ENCODE measurements at regions not wholly inside any gene's neighbourhood (a gene's known extent, or its start where the extent isn't known, plus 50 kb on each side); places are given as distances from the start of the nearest gene placed in this dataset.
"Not testable (repeated sequence)": the region's sequence is repeated elsewhere in the genome, so short reads cannot be mapped to it uniquely, and the experiment has no call there.

- TF ChIP-seq ZNF274 (IDR thresholded peaks at IDR 0.05; ENCODE audit: borderline replicate concordance, extremely low read depth, low read length) (no peak), CHD2 (IDR thresholded peaks at IDR 0.05; ENCODE audit: low read length) (no peak), E2F6 (IDR thresholded peaks at IDR 0.05) (no peak), TAF1 (IDR thresholded peaks at IDR 0.05; ENCODE audit: low read depth, low read length) (no peak), RFX5 (IDR thresholded peaks at IDR 0.05; ENCODE audit: borderline replicate concordance, low read depth, low read length) (no peak), YY1 (IDR thresholded peaks at IDR 0.05; ENCODE audit: low read depth, low read length) (no peak), ASH2L (IDR thresholded peaks at IDR 0.05; ENCODE audit: low read length) (no peak), JUND (IDR thresholded peaks at IDR 0.05; ENCODE audit: low read length) (no peak), CTBP2 (IDR thresholded peaks at IDR 0.05; ENCODE audit: borderline replicate concordance, insufficient read depth, insufficient read length, low read length) (no peak), SP1 (IDR thresholded peaks at IDR 0.05; ENCODE audit: low read depth, low read length) (no peak)
These were observed 114.8 kb upstream of the ZNF236 start (continued) for GRCh38 chr18:76707534-76707933.

- H2AFZ ChIP-seq (ENCODE audit: low read length); H3K56ac ChIP-seq (replicated peaks; ENCODE audit: insufficient read length, low read depth, low read length); H3K4ac ChIP-seq (replicated peaks; ENCODE audit: insufficient read length, low read depth, low read length); H4K8ac ChIP-seq (ENCODE audit: extremely low read depth, insufficient read depth, low read length); H2BK120ac ChIP-seq (replicated peaks; ENCODE audit: low read depth, low read length); H4K20me1 ChIP-seq (replicated peaks in 1 of 2; ENCODE audit: control insufficient read depth in 1 of 2, insufficient read depth in 2 of 2, low read length in 2 of 2); DNase-seq (ENCODE audit: low read depth in 1 of 2, low spot score in 2 of 2); H3K27me3 ChIP-seq (replicated peaks in 1 of 4; ENCODE audit: control insufficient read depth in 3 of 4, extremely low read depth in 1 of 4, insufficient read depth in 3 of 4, low read length in 3 of 4); H3K79me2 ChIP-seq (ENCODE audit: control insufficient read depth in 1 of 2, insufficient read depth in 2 of 2, low read length in 2 of 2); FAIRE-seq; H3K9ac ChIP-seq (replicated peaks in 1 of 4; ENCODE audit: extremely low read depth in 1 of 4, low read depth in 3 of 4, low read length in 3 of 4); H3K23me2 ChIP-seq (ENCODE audit: low read depth, low read length); H3K27ac ChIP-seq (ENCODE audit: low read depth, low read length); H3K4me3 ChIP-seq (ENCODE audit: extremely low read depth in 1 of 4, insufficient read depth in 2 of 4, low read depth in 3 of 4, low read length in 4 of 4); H4K91ac ChIP-seq (replicated peaks; ENCODE audit: insufficient read length, low read length); H3K4me1 ChIP-seq (replicated peaks in 1 of 4; ENCODE audit: control insufficient read depth in 3 of 4, insufficient read depth in 4 of 4, low read length in 3 of 4); H2BK20ac ChIP-seq (ENCODE audit: low read length); H3K9me3 ChIP-seq (ENCODE audit: insufficient read depth in 2 of 2, low read depth in 1 of 2, low read length in 1 of 2); H3K79me1 ChIP-seq (ENCODE audit: low read depth, low read length); H2AK5ac ChIP-seq (ENCODE audit: low read depth, low read length); CTCF ChIA-PET (ENCODE audit: partially characterized antibody); POLR2A ChIA-PET (ENCODE audit: partially characterized antibody); H2BK15ac ChIP-seq (ENCODE audit: low read length); H3K14ac ChIP-seq (ENCODE audit: insufficient read length); H2BK12ac ChIP-seq (ENCODE audit: low read depth, low read length); H2BK5ac ChIP-seq (ENCODE audit: low read depth, low read length); H3K18ac ChIP-seq (ENCODE audit: extremely low read depth, low read length); H4K5ac ChIP-seq (ENCODE audit: insufficient read length, low read depth, low read length); H3K36me3 ChIP-seq (ENCODE audit: control insufficient read depth in 2 of 4, insufficient read depth in 4 of 4, low read length in 3 of 4); H3K4me2 ChIP-seq (ENCODE audit: insufficient read depth in 1 of 2, low read depth in 2 of 2, low read length in 2 of 2); H3K23ac ChIP-seq (ENCODE audit: insufficient read length): not testable (repeated sequence)
- WGBS, 2 experiments (ENCODE audit: extremely low coverage in 1 of 2, insufficient coverage in 1 of 2, insufficient read length in 1 of 2, insufficient replicate concordance in 2 of 2, low coverage in 1 of 2, low lambda C conversion rate in 2 of 2, missing lambda C conversion rate in 1 of 2), result 95% methylated on average over 4 of the region's 4 CpGs; no CpG with 5 or more reads in 1 of the 2 experiments
These were observed 117.8 kb upstream of the ZNF236 start for GRCh38 chr18:76704589-76704988.

All from H1 (cell line).